Upper lobe of left lung (tissue), 4 donors: ENCODE measurements at regions not wholly inside any gene's neighbourhood (a gene's known extent, or its start where the extent isn't known, plus 50 kb on each side); places are given as distances from the start of the nearest gene placed in this dataset.

ENCODE experiments used
- EP300 ChIP-seq, 4 donors: sonication (generic); formaldehyde crosslinking; IDR thresholded peaks; one replicate each; pipeline ENCODE4 v1.5.1; 2017; ENCODE audit warnings: antibody characterized with exemption in 4 of 4, control low read depth in 2 of 4
- POLR2A ChIP-seq, 4 donors: fragments of 450-650 bp; IDR thresholded peaks; one replicate each; pipeline ENCODE4 v1.5.1; 2016 to 2017; ENCODE audit warnings: antibody characterized with exemption in 4 of 4, mild to moderate bottlenecking in 2 of 4
- POLR2AphosphoS5 ChIP-seq, 2 donors: sonication (generic); formaldehyde crosslinking; IDR thresholded peaks; one replicate each; pipeline ENCODE4 v1.5.1; 2017; ENCODE audit warnings: antibody characterized with exemption in 2 of 2
- TF ChIP-seq, protein P1 (sequence below), 6 experiments: fragments of 450-650 bp in 4 of 6; fragments of 200-600 bp in 2 of 6; sonication (generic) in 2 of 6; IDR thresholded peaks; one replicate each; pipeline ENCODE4 v1.5.1; 2016 to 2019; ENCODE audit warnings: antibody characterized with exemption in 6 of 6

DNA sequence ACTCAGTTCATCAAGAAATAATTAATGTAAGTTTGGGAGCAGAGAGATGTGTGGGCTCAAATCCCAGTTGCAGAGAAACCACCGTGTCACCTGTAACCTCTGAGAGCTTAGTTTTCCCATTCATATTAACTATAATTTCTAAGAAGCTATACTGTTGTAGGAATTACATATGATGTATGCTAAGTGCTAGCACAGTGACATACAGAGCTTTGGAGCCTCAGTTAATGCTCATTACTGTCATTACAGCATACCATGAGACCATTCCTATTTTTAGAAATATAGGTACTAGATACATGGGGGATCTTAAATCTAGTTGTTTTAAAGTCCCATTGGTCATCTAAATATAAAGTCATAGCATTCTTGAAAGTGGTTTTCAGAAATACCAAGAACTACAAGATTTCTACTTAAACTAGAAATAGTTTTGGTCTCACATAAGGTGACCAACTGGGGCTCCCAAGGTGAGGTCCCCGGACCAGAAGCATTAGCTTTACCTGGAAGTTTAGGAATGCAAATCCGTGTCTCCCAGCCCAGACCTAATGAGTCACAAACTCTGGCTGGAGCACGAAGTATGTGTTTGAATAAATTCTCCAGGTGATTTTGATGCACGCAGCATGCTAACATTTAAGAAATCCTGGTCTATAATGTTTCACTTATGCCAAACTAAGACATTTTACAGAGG, 144.6 kb downstream of the LACC1 start:
- TF ChIP-seq POLR2A (IDR thresholded peaks at IDR 0.05) (no peak), POLR2AphosphoS5 (IDR thresholded peaks at IDR 0.05) (no peak), EP300 (IDR thresholded peaks at IDR 0.05) (no peak)
- TF ChIP-seq, protein P1, sequence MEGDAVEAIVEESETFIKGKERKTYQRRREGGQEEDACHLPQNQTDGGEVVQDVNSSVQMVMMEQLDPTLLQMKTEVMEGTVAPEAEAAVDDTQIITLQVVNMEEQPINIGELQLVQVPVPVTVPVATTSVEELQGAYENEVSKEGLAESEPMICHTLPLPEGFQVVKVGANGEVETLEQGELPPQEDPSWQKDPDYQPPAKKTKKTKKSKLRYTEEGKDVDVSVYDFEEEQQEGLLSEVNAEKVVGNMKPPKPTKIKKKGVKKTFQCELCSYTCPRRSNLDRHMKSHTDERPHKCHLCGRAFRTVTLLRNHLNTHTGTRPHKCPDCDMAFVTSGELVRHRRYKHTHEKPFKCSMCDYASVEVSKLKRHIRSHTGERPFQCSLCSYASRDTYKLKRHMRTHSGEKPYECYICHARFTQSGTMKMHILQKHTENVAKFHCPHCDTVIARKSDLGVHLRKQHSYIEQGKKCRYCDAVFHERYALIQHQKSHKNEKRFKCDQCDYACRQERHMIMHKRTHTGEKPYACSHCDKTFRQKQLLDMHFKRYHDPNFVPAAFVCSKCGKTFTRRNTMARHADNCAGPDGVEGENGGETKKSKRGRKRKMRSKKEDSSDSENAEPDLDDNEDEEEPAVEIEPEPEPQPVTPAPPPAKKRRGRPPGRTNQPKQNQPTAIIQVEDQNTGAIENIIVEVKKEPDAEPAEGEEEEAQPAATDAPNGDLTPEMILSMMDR (IDR thresholded peaks at IDR 0.05): no peak
